Suppressor macrophage (primary cell): ENCODE measurements at regions not wholly inside any gene's neighbourhood (a gene's known extent, or its start where the extent isn't known, plus 50 kb on each side); places are given as distances from the start of the nearest gene placed in this dataset.
"Not testable (repeated sequence)": the region's sequence is repeated elsewhere in the genome, so short reads cannot be mapped to it uniquely, and the experiment has no call there.

Experiments
- DNase-seq, 4 experiments: peaks; one replicate each; pipeline ENCODE4 v3.0.0-alpha.2; 2020 to 2022

DNA sequence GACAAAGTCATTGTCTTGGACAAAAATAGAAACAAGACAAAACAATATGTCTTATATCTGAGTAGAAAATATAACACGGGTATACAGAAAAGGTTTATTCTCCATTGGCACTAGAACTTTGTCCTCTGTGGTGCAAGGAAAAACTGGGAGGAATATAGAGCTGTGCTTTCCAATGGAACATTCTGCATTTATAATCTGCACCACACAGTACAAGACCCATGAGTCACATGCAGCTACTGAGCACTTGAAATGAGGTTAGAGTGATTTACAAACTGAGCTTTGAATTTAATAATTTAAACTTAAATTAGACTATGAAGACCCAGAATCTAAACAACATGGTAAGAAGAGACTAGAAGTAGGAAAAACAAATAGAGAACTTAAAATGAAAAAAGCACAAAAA lies 86.1 kb downstream of the RAP2A start:
- DNase-seq, result no peak

DNA sequence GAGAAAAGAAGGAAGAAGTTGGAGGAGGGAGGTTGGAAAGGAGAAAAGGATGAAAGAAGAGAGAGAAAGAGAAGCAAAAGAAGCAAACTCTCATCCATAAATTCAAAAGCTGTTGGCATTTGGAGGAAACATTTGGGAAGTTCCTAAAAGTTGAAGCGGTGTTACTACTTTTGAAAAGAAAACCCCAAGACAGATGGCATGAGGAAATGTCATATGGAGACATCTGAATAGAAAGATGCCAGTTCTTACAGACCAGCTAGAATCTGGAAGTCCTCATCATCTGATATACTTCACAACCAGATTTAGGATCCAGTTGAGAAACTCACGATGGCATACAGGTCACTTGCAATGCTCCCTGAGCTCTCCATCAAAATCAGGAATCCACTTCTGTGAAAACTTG lies 86.9 kb downstream of the RAP2A start:
- DNase-seq, result no peak

DNA sequence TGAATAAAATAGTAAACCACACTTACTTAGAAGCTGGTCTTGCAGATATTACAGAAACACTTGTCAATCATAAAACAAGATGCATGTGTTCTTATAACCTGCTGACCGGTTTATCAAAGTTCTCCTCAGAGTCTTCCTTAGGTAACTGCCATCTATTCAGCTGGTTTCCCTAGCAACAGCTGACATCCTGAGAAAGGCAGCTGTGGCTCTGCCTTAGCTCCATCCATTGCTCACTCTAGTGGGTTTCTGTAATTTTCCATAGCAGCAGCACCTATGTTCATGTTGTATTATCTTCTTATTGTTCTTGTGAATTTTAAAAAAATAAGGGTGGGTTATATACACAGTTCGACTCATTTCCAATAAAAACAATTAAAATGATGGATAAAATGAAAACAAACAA lies 87.8 kb downstream of the RAP2A start:
- DNase-seq, result no peak

DNA sequence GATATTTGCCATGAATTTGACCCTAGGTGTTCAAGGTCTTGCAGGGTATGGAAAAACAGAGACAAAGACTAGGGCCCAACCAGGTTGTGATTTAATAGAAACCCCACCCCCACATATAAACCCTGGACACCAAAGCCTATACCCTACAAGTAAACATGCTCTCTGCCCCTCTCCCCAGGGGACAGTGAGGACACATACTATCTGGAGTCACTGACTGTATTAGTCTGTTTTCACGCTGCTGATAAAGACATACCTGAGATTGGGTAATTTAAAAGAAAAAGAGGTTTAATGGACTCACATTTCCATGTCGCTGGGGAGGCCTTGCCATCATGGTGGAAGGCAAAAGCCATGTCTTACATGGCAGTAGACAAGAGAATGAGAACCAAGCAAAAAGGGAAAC lies 88.3 kb downstream of the RAP2A start:
- no peak for DNase-seq

DNA sequence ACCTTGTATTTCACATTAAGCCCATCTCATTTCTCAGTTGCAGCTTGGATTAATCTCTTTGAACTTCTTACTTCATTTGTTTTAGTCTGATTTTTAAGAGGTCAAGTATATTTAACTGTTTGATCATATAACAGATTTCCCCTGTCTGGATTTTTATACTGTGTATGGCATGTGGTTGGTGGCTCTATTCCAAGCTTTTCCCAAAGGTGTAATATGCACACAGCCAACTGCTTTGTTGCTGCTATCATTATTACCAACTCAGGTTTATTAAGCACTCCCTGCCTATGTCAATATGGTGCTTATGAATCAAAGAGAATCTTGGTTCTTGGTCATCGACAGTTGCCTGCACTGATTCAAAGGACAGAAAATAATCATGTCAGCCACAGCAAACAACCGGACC lies 92.6 kb downstream of the RAP2A start:
- DNase-seq, result no peak

DNA sequence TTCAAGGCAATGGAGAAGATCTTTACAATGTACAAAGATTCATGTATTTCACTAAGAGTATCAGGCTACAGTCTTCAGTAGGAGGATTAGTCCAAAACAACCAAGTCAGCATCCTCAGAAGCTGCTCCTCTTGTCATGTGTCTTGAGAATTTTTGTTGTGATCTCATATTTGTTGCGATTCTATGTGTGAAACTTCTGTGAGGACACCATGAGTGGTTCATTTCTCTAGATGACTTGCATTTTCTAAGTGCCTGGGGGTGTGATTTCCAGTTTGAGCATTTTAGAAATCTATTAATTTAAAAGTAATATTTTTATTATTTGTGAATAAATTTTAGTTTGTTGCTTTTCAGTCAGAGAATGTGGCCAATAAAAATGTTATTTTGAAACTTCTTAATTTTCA lies 94.5 kb downstream of the RAP2A start:
- DNase-seq, result peak in 1 of 4 experiments; percentile 8

DNA sequence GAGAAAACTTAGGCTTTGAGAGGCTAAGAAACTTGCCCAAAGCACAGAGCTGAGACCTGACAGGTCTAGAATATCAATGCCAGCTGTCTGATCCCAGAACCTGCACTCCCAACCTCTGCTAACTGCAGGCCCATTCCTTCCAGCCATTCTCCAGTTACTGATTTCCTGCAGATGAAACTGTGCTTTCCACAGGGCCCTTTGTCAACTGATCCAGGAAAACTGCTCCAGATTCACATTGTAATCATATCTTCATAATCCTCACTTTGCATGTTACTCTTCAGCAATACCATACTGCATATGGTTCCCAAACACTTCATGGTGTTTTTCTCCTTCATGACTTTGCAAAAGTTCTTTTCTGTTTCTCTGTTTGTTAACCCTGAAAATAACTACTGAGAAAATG lies 100.6 kb downstream of the RAP2A start:
- DNase-seq, result no peak

DNA sequence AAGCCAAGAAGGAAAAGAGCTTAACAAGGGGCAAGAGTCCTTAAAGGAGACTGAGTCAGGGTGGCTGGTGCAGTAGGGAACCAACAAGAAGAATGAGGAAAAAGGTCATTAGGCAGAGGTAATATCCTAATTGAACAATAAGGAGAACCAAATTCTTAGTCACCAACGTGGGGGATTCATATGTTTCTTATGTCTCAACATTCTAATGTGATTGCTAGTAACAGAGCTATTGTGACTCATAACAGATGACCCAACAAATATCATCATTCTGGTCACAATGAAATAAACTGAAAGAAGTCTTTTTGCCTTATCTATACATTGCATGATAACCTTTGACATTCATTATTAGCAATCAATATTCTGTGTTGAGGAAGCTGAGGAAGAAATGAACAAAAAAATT lies 101.6 kb downstream of the RAP2A start:
- peak in 2 of 4 experiments; percentile 24 to 50 for DNase-seq

DNA sequence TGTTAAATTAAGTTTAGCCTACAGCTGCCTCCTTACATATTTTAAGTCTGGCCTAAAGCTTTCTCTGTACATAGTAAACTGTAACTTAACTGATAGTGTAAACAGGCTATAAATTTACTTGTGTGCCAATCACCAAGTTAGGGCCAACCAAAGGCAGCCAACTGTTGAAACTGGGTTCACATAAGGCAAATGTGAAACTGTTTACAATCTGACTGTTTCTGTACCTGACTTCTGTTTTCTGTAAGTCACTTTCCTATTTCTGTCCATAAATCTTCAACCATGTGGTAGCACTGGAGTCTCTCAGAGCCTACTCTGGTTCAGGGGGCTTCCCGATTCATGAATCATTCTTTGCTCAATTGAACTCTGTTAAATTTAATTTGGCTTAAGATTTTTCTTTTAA lies 103.1 kb downstream of the RAP2A start:
- DNase-seq, result no peak

DNA sequence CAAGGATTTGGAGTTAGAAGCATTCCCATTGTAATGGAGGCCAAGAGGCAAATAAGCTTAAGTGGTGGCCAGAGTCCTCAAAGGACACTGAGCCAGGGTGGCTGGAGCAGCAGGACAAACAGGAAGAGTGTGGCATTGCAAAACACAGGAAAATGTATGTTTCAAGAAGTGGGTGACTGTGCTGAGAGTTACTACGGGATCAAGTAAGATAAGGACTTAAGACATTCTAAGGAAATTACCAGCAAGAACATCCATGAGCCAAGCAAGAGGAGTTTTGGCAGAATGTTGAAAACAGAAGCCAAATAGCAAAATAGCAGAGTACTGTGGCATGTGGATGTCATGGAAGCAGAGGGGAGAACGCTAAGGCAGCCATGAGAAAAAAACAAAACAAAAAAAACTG lies 104.2 kb downstream of the RAP2A start:
- peak in 3 of 4 experiments; percentile 6 to 14 (median 9) for DNase-seq

DNA sequence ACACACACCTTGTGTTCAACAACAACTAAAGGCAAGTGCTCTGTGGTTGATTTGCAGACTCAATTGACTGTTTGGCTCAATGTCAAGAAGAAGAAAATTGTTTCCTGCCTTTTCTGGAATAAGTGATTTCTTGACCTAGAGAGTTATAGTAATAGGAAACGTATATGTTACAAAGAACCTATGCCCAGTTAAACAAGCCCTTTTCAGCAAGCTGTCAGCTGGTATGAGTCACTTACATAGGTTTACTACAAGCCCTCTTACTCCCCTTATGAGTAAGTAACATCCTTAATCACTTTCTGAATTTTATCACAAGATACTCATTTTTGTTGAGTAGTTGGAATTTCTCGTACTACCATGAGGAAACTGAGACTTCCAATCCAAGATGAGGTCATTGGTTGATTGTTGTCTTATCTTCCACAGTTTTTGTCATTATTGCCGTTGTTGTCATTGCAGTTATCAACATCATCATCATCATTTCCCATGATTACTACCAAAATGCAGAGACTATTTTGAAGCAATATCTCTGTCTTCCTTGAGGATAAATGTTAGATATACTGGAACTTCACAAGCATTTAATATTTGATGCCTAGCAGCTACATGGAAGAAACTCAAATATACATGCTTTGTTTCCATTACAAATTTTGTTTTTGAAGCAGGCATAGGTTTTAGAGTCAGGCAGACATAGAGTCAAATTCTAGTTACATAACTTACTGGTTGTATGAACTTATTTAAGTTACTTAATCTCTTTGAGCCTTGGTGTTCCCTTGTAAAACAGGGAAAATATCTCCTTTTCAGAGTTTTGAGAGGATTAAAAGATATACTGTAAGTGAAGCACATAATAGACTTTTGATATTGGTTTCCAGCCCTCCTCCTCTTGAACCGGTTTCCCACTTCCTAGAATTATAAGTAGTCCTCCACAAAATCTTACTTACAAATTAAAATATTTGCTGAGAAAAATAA lies 106.0 kb downstream of the RAP2A start:
- no peak for DNase-seq

DNA sequence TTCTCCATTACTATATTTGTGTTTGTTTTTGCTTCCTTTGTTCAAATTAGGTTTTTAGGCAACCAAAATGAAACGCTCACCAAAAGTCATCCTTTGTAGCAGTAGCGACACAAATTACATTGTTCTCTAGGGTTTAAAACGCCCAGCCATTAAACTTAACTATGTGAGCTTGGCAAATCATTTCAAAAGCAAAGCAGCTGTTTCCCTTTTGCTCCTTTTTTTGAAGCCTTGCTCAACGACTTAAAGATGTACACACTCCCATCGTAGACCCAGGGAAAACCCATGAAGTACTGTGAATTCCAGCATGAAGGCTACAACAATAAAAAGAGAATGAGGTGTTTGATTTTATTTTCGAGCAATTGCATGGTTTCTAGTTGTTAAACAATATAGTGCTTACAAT lies 106.7 kb downstream of the RAP2A start:
- DNase-seq, result no peak

DNA sequence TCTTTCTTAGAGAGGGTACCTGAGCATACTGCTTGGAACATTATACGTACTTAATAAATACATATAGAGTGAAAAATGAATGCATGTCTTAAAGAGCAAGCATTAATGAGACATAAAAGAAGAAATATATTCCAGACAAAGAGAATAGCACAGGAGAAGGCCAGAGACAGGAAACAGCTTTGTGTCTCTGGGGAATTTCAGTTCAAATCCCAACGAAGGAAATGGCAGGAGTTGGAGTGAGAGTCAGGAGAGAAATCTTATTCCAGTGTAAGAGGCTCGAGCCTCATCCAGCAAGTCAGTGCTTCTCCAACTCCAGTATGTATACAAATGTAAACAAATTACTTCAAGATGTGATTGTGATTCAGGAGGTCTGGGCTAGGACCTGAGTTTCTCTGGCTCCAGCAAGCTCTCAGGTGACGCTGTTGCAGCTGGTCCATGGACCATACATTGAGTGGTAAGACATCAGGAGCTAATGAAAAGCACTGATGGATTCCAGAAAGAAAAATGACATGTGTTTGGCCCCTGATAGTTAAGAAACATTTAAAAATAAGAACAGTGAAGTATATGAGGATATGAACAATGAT lies 108.2 kb downstream of the RAP2A start:
- no peak for DNase-seq

DNA sequence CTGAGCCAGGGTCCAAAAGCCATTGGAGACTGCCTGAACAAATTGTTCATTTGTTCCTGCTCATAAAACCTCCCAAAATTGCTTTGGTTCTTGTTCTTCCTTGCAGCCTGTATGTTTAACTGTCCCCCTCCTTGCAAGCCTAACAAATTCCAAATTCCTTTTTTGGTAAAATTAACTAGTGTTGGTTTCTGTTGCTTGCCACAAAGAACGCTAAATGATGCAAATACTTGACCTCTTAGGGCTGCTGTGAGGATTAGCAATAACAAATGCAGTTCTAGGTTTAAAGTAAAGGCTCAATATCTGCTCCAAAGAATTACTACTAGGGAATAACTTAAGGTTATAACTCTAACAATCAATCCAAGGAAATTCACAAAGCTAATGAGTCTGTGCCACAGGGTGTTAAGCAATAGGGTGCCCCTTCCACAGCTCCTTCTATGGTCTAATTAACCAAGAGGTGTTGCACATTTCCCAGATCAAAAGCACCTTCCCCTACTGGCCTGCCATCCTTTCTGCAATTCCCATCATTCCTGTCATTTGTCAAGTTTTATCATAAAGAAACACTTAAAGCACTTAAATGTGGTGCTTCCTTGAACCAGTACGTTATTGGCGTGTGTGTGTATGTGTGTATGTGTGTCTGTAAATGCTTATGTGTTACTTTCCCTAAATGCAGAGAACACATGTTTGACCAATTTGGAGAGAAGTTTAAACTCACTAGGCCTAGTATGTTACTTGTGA lies 110.2 kb downstream of the RAP2A start:
- no peak for DNase-seq

DNA sequence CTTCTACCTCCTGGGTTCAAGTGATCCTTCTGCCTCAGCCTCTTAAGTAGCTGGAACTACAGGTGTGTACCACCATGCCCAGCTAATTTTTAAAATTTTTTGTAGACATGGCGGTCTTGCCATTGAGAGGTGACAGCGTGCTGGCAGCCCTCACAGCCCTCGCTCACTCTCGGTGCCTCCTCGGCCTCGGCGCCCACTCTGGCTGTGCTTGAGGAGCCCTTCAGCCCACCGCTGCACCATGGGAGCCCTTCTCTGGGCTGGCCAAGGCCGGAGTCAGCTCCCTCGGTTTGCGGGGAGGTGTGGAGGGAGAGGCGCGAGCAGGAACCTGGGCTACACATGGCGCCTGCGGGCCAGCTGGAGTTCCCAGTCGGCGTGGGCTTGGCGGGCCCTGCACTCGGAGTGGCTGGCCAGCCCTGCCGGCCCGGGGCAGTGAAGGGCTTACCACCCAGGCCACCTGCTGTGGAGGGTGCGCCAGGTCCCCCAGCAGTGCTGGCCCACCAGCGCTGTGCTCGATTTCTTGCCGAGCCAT lies 111.1 kb downstream of the RAP2A start:
- DNase-seq, result not testable (repeated sequence)

DNA sequence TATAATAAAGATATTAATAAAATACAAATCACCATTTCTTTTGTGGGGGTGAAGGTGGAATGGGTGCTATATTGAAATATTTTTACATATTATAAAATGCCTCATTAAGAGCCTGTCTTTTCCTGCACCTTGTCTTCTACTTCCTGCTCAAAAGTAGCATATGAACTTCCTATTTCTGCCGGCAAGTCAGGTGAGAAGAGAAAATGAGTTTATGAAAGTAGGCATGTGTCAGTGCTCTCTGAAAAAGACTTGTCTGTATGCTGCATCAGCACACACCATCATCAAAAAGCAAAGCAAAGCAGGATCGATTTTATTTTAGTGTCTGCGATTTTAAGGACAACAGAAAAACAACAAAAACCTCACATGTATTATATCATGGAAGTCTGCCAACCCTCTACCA lies 114.2 kb downstream of the RAP2A start:
- DNase-seq, result no peak

DNA sequence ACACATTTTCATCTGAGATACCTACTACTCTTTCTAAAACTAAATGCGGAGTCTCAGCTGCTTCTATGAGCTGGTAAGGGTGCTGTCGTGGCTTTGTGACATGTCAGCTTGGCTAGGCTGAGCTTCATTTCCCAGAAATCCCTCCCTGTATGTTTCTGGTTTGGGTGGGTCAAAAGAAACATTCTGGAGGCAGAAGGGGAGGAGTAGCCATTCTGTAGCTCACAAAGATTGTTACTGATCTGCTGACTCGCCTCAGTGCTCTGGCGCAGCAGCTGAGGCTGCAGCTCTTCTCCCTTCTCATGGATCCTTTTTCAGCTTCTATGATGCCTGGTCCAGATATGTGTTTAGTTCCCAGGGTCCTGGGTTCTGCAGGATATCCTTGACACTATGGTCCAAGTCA lies 114.7 kb downstream of the RAP2A start:
- DNase-seq, result no peak

DNA sequence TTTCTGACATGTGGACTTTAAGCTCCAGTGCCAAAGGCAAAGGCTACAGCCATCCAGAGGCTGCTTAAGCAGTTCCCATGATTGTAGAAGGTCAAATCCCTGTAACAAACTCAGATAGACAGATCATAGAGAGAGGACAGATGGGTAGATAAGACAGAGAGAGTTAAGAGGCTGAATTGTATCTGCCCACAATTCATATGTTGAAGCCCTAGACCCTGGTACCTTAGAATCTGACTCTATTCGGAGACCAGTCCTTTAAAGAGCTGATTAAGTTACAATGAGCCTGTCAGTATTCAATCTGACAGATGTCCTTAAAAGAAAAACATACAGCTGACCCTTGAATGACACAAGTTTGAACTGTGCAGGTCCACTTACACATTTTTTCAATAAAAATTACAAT lies 115.2 kb downstream of the RAP2A start:
- no peak for DNase-seq

DNA sequence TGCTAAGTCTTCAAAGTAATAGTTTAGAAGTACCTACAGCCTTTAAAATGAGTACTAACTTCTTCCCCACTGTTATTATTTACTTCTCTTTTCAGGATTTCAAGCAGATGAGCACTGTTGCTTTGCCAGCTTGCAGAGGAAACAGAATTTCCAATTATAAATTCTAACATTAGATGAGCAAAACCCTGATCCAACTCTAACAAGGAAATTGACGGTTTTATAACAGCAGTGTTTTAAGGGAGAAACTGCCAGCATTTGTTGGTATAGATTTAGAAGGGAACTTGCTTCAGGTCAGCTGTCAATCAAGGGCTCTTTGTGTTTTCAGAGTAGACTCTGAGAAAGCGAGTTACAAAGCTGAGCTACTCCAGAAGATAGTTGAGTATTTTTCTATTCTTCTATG lies 120.5 kb downstream of the RAP2A start:
- no peak for DNase-seq

DNA sequence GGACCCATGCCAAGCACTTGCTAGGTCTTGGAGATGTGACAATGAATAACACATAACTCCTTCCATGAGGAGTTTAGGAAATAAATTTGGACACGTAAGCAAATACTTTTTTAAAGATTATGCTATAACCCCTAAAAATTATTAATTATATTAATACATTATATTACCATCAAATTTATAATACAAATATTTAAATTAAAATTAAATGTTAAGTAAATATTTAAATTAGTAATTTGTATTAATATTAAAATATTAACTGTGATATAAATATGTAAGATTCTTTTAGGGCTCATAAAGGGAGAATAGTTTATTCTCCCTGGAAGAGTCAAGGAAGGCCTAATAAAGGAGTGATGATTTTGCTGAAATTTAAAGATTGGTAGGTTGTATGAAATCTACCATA lies 121.1 kb downstream of the RAP2A start:
- DNase-seq, result no peak

DNA sequence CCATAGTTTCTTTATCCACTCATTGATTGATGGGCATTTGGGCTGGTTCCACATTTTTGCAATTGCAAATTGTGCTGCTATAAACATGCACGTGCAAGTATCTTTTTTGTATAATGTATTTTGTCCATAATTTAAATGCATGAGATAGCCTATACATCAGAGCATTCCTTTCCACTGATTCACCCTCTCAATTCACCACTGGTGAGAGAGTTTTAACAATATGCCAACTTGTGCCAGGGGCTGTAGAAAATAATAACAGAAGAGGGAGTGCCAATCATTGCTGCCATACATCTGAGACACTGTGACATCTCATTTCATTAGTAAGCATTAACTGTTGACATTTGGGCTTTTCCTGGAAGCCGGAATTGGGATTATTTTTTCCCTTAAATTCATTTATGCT lies 125.1 kb downstream of the RAP2A start:
- DNase-seq, result no peak

DNA sequence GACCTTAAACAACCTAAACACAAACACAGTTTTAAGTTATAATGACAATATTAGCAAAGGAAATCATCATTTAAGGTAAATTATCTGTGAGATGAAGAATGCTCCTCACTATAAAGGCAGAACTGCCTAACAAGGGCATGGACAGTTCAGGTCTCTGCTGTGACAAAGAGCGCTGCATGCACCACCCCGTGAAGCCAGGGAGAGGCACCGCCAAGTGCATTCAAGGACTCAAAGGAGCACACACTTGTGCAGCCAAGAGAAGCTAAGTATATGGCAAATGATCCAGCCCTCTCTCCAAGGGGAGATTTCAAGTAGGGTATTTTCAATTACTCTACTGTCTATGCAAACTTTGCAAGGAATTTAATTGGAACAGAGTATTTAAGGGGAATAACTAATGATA lies 126.0 kb downstream of the RAP2A start:
- no peak for DNase-seq

DNA sequence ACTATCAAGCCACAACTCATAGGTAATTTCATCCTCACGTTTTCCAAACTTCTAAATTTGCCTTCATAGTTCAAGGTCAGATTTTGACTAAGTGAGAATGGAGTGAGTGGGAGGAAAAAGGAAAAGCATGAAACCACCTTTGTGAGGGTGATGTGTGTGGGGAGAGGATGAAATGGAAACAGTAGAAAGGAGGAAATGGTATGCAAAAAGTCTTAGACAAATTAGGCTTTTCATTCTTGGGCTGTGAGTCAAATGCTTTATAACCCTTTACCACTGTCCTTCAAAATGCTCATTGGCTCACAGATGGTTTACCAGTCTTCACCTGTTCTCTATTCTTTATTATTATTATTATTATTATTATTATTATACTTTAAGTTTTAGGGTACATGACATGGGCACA lies 127.2 kb downstream of the RAP2A start:
- DNase-seq, result no peak
